K562 (cell line): ENCODE measurements at regions not wholly inside any gene's neighbourhood (a gene's known extent, or its start where the extent isn't known, plus 50 kb on each side); places are given as distances from the start of the nearest gene placed in this dataset.

ENCODE experiments used
- E2F3 ChIP-seq: fragments of 250-450 bp; sonication (Bioruptor Pico); IDR thresholded peaks from 2 replicates; pipeline ENCODE4 v1.4.0; 2020; ENCODE audit warnings: mild to moderate bottlenecking
- ESRRB ChIP-seq: fragments of 250-450 bp; sonication (Bioruptor Pico); IDR thresholded peaks from 2 replicates; pipeline ENCODE4 v1.5.0; 2020; ENCODE audit warnings: mild to moderate bottlenecking, moderate library complexity, borderline replicate concordance
- IRF1 ChIP-seq: sonication (generic); formaldehyde crosslinking; IDR thresholded peaks from 2 replicates; pipeline ENCODE4 v1.8.0; 2022; ENCODE audit warnings: missing genetic modification reagents, mild to moderate bottlenecking, borderline replicate concordance
- MBD2 ChIP-seq: sonication (generic); IDR thresholded peaks from 2 replicates; pipeline ENCODE4 v1.6.1; 2016; ENCODE audit warnings: low read depth, borderline replicate concordance
- NELFE ChIP-seq: IDR thresholded peaks from 2 replicates; pipeline ENCODE4 v1.6.1; 2011; ENCODE audit warnings: mild to moderate bottlenecking; ENCODE audit not compliant: insufficient read depth, insufficient read length
- NFRKB ChIP-seq: fragments of 450-650 bp; IDR thresholded peaks from 2 replicates; pipeline ENCODE4 v1.6.1; 2016; ENCODE audit warnings: low read depth
- NUFIP1 ChIP-seq: fragments of 450-650 bp; IDR thresholded peaks from 2 replicates; pipeline ENCODE4 v1.6.1; 2018; ENCODE audit not compliant: partially characterized antibody
- RERE ChIP-seq: sonication (generic); formaldehyde crosslinking; IDR thresholded peaks from 2 replicates; pipeline ENCODE4 v1.8.0; 2023; ENCODE audit warnings: missing genetic modification reagents, mild to moderate bottlenecking, borderline replicate concordance
- U2AF1 ChIP-seq: fragments of 200-400 bp; formaldehyde crosslinking; optimal IDR thresholded peaks from 2 replicates; pipeline ENCODE3; 2017; ENCODE audit warnings: mild to moderate bottlenecking, low read depth, low read length, moderate library complexity
- ZNF316 ChIP-seq: fragments of 450-650 bp; IDR thresholded peaks from 2 replicates; pipeline ENCODE4 v1.6.1; 2016
- ZNF655 ChIP-seq: fragments of 250-450 bp; sonication (Bioruptor Pico); IDR thresholded peaks from 2 replicates; pipeline ENCODE4 v1.5.0; 2021

DNA sequence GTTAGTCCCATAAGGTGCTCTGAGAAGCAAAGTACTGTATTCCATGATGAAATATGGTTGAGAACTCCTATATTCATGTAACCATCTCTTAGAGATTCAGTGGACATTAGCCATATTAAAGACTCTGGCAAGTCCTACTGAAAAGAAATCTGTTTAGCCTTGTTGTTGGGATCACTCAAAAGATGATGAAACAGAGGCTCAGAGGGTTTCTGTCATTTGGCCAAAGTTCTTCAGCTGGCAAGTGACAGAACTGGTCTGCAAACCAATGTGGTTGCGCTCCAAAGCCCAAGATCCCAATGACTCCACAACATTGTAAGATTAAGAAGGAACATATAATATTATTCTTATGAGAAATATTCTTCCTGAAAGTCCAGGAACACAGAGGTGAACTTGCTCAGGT, 462.9 kb downstream of the ACTL7B start (continued):
- TF ChIP-seq RERE (CRISPR knock-in tag) (no peak), ZNF316 (no peak), MBD2 (no peak), E2F3 (CRISPR knock-in tag) (no peak), NELFE (no peak), U2AF1 (no peak), NFRKB (no peak), ZNF655 (CRISPR knock-in tag) (no peak), ESRRB (no peak), NUFIP1 (no peak), IRF1 (CRISPR knock-in tag) (no peak)
- TF ChIP-seq, all 486 proteins: peak for 0
